Gastrocnemius medialis (tissue), 4 donors: ENCODE measurements at regions not wholly inside any gene's neighbourhood (a gene's known extent, or its start where the extent isn't known, plus 50 kb on each side); places are given as distances from the start of the nearest gene placed in this dataset.

Experiments used
- POLR2A ChIP-seq, 2 donors: fragments of 450-650 bp; IDR thresholded peaks; one replicate each; pipeline ENCODE4 v1.6.1; 2017; ENCODE audit warnings: antibody characterized with exemption in 2 of 2, mild to moderate bottlenecking in 2 of 2, moderate library complexity in 2 of 2
- TF ChIP-seq, protein P1 (sequence below), 5 experiments: fragments of 450-650 bp in 3 of 5; fragments of 200-600 bp in 2 of 5; sonication (generic) in 2 of 5; IDR thresholded peaks in 4 of 5; conservative IDR thresholded peaks in 1 of 5; 1 replicate in 4 of 5; 2 replicates in 1 of 5; pipeline ENCODE4 v1.5.1; 2016 to 2019; ENCODE audit warnings: antibody characterized with exemption in 5 of 5, mild to moderate bottlenecking in 3 of 5, moderate library complexity in 3 of 5

GRCh38 chr4:158991534-158992155, 111.2 kb upstream of the RAPGEF2 start:
- TF ChIP-seq, protein P1, sequence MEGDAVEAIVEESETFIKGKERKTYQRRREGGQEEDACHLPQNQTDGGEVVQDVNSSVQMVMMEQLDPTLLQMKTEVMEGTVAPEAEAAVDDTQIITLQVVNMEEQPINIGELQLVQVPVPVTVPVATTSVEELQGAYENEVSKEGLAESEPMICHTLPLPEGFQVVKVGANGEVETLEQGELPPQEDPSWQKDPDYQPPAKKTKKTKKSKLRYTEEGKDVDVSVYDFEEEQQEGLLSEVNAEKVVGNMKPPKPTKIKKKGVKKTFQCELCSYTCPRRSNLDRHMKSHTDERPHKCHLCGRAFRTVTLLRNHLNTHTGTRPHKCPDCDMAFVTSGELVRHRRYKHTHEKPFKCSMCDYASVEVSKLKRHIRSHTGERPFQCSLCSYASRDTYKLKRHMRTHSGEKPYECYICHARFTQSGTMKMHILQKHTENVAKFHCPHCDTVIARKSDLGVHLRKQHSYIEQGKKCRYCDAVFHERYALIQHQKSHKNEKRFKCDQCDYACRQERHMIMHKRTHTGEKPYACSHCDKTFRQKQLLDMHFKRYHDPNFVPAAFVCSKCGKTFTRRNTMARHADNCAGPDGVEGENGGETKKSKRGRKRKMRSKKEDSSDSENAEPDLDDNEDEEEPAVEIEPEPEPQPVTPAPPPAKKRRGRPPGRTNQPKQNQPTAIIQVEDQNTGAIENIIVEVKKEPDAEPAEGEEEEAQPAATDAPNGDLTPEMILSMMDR (IDR thresholded peaks at IDR 0.05 in 4 of 5, conservative IDR thresholded peaks at IDR 0.05 in 1 of 5) = no peak
- no peak for TF ChIP-seq POLR2A (IDR thresholded peaks at IDR 0.05)
